Stomach (tissue), 4 donors: ENCODE measurements at regions not wholly inside any gene's neighbourhood (a gene's known extent, or its start where the extent isn't known, plus 50 kb on each side); places are given as distances from the start of the nearest gene placed in this dataset.

Source experiments
- EP300 ChIP-seq: sonication (generic); formaldehyde crosslinking; IDR thresholded peaks from one replicate; pipeline ENCODE4 v1.6.1; 2017; ENCODE audit warnings: antibody characterized with exemption
- POLR2A ChIP-seq, 4 donors: fragments of 450-650 bp; IDR thresholded peaks; one replicate each; pipeline ENCODE4 v1.6.1; 2016; ENCODE audit warnings: antibody characterized with exemption in 4 of 4, control low read depth in 2 of 4, mild to moderate bottlenecking in 1 of 4, moderate library complexity in 1 of 4
- POLR2AphosphoS5 ChIP-seq, 3 donors: sonication (generic); formaldehyde crosslinking; IDR thresholded peaks; one replicate each; pipeline ENCODE4 v1.6.1; 2016; ENCODE audit warnings: antibody characterized with exemption in 3 of 3
- TF ChIP-seq, protein P1 (sequence below), 7 experiments: fragments of 450-650 bp in 4 of 7; fragments of 200-600 bp in 3 of 7; sonication (generic) in 3 of 7; IDR thresholded peaks; one replicate each; pipeline ENCODE4 v1.5.1; 2016 to 2019; ENCODE audit warnings: antibody characterized with exemption in 7 of 7, control low read depth in 2 of 7, mild to moderate bottlenecking in 1 of 7

DNA sequence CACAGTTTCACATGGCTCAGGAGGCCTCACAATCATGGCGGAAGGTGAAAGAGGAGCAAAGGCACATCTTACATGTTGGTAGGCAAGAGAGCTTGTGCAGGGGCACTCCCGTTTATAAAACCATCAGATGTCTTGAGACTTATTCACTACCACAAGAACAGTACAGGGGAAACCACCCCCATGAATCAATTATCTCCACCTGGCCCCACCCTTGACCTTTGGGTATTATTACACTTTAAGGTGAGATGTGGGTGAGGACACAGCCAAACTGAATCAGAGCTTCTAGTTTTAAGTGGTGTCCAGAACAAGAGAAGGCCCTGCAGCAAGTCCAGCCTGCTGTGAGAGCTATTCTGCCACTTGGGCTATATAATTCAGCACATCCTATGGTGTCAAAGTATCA lies 493.7 kb downstream of the ETS1 start:
- TF ChIP-seq, protein P1, sequence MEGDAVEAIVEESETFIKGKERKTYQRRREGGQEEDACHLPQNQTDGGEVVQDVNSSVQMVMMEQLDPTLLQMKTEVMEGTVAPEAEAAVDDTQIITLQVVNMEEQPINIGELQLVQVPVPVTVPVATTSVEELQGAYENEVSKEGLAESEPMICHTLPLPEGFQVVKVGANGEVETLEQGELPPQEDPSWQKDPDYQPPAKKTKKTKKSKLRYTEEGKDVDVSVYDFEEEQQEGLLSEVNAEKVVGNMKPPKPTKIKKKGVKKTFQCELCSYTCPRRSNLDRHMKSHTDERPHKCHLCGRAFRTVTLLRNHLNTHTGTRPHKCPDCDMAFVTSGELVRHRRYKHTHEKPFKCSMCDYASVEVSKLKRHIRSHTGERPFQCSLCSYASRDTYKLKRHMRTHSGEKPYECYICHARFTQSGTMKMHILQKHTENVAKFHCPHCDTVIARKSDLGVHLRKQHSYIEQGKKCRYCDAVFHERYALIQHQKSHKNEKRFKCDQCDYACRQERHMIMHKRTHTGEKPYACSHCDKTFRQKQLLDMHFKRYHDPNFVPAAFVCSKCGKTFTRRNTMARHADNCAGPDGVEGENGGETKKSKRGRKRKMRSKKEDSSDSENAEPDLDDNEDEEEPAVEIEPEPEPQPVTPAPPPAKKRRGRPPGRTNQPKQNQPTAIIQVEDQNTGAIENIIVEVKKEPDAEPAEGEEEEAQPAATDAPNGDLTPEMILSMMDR (IDR thresholded peaks at IDR 0.05) = no peak
- no peak for TF ChIP-seq POLR2A (IDR thresholded peaks at IDR 0.05)
- TF ChIP-seq EP300 = no peak
- TF ChIP-seq POLR2AphosphoS5 (IDR thresholded peaks at IDR 0.05) = no peak
